G401 (cell line): ENCODE measurements at regions not wholly inside any gene's neighbourhood (a gene's known extent, or its start where the extent isn't known, plus 50 kb on each side); places are given as distances from the start of the nearest gene placed in this dataset.
"Not testable (repeated sequence)": the region's sequence is repeated elsewhere in the genome, so short reads cannot be mapped to it uniquely, and the experiment has no call there.

Source experiments
- DNase-seq: peaks from one replicate; pipeline ENCODE4 v3.0.0-alpha.2; 2015; ENCODE audit warnings: low spot score
- in situ Hi-C: cut with HindIII; loops from 2 replicates; pipeline ENCODE4 v1.10.0; 2016; ENCODE audit warnings: low sequenced_read_pairs, mixed read lengths

DNA sequence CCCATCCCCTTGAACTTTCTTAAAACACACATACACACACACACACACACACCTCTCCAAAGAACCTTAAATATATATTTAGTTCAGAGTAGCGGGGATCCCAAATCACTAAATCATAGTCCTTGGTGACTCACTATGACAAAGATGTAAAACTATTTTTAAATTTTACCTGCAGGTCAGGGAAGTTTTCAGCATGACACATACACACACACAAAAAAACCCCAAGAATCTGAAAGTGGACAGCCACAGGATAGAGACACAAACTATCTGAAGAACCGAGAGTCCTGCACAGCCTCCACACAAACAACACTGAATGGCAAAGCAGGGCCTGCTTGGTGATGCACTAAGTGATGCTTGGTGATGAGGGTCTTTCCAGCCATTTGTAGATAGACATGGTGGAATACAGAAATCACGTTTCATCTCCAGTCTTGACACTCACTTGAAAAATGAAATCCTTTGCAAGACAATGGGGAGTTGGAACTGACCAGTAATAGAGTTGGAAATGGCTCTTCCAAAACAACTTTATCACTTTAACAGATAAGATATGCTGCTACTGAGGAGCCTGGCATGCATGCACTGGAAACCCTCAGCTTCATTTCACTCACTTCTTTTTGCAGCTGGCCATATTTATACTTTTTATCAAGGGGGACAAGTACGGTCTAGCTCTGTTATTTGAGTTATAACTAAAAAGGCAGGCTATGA is 307.3 kb downstream of the RAPGEF2 start:
- no peak for DNase-seq
- in situ Hi-C loops, result no loop called here

DNA sequence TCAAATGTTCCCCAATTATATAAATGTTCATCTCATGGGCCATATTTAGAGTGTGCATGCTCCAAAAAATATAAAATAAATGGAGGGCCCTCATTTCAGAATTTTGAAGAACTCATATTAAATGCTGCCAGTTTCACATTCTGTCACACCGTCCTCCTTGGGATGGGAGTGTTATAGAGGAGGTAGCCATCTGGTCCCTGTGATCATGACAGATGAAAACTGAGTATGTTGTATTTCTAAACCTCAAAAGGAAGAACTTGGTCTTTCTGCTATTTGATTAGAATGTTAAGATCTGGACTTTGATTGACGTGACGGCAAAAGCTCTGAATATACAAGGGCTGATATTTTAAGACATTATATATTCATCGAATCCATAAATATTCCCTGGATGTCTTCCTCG is 308.0 kb downstream of the RAPGEF2 start:
- in situ Hi-C loops, result no loop called here
- DNase-seq, result no peak

DNA sequence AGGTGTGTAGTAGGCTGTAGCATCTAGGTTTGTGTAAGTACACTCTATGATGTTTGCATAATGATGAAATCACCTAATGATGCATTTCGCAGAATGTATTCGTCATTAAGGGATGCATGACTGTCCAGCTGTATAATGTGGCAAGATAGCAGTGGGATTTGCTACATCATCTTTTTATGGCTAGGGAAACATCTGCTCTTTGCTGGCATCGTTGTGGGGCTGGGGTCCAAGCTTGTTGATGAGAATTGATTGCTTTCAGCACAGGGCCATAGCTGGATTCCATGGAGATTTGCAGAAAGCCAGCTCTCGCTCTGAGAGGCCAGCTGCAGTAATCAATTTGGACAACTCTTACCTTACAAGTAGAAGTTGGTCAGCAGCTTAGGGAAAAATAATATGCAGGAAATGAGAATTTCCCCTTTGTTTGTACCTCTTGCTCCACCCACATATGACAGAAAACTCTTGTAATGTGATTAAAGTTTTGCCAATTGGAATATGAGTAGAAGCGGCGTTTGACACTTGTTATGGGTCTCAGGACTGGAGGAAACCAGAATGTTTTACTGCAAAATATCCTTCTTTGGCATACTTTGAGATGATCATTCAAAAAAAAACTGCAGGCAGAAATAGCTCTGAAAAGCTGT is 310.5 kb downstream of the RAPGEF2 start:
- DNase-seq, result no peak
- in situ Hi-C loops, result no loop called here

DNA sequence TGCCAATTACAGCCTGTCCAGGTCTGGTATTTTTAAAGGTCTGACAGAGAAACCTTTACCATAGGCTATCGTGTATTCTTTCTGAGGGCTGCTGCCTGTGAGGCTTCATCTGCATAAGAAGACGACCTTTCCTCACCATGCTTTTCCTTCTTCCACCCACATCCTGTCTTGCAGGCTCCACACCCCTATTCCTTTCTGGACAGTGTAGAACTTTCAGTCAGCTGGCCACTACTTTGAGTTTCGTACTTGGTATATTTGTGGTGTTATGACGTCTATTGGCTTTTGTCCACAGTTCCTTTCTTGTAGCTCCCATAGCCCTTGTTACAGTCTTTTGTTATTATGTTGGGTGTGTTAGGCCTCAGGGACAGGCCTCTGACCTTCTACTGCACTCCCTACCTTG is 311.4 kb downstream of the RAPGEF2 start:
- in situ Hi-C loops, result no loop called here
- no peak for DNase-seq

DNA sequence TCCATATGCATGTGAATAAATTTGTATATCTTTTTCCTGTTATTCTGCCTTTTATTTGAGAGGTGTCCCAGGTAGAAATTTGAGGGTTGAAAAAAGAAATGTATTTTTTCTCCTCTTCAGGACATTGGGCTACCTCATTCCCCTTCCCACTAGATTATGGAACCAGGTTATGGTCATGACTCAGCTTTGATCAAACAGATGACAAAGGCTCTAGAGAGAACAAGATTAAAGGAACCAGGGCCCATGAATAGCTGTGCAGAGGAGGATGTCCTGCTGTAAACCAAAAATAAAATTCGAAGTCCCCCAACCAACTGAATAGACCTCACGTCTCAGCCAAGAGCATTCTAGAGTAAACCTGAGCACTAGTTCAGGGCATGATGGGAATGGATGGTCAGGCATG is 313.2 kb downstream of the RAPGEF2 start:
- in situ Hi-C loops, result no loop called here
- no peak for DNase-seq

DNA sequence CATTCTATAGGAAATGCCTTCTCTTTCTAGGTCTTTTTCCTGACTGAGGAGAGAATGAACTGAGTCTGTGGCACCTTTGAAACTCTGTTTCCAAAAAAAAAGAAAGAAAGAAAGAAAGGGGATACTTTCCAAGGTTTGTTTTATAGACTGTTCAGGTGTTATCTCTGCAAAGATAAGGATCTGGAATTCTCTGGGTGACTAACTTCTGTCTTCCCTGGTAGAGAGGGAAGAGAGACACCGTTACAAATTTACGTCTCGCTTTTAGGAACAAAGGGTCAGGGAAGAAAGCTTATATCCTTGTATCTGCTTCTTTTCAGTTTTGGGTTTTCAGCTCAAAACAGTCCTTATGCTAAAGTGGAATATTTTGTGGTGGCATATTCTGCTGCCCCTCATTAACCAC is 314.1 kb downstream of the RAPGEF2 start:
- no peak for DNase-seq
- in situ Hi-C loops, result no loop called here

DNA sequence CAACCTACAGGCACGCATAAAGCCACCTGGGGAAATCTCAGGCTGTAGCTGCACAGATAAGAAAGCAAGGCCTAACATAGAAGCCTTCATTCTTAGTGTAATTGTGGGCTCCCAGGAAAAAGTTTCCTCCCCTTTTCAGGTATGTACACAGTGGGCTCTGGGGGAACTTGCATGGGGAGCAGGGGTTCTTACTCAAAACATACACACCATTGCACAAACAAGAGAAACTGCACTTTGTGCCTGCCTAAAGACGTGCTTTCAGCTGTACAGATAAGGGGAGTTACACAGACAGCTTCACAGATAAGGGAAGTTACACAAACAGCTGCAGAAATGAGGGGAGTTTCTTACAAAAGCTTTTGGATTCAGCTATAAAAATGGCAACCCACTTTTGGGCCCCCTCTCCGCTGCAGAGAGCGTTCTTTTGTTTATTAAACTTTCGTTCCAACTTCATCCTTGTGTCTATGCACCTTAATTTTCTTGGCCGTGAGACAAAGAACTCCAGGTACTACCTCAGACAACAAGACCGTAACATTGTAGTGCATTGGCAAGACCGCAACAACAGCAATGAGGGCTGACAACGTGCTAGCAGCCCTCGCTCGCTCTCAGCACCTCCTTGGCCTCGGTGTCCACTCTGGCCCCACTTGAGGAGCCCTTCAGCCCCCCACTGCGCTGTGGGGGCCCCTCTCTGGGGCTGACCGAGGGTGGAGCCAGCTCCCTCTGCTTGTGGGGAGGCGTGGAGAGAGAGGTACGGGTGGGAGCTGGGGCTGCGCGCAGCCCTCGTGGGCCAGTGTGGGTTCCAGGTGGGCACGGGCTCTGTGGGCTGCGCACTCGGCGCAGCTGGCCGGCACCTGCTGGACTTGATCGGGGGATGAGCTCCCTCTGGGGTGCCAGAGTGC is 317.5 kb downstream of the RAPGEF2 start:
- DNase-seq, result no peak
- in situ Hi-C loops, result no loop called here

DNA sequence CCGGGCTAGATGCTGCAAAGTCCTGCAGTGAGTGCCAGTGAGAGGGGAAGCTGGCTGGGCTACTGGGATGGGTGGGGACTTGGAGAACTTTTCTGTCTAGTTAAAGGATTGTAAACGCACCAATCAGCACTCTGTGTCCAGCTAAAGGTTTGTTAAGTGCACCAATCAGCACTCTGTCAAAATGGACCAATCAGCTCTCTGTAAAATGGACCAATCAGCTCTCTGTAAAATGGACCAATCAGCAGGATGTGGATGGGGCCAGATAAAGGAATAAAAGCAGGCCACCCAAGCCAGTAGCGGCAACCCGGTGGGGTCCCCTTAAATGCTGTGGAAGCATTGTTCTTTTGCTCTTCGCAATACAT is 318.2 kb downstream of the RAPGEF2 start:
- DNase-seq, in situ Hi-C loops: not testable (repeated sequence)

DNA sequence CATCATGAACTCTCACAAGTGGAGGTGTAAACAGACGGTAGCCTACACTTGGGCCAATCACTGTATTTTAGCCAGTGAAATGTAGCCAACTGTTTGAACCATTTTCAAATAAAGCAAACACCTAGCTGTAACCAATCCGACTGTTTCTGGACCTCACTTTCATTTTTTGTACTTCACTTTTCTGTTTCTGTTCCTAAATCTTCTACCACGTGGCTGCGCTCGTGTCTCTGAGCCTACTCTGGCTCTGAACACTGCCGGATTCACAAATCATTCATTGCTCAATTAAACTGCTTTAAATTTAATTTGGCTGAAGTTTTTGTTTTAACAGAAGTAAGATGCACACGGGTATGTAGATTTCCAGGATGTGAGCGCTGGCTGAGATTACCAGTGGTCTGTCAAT is 319.1 kb downstream of the RAPGEF2 start:
- in situ Hi-C loops, result no loop called here
- DNase-seq, result no peak

DNA sequence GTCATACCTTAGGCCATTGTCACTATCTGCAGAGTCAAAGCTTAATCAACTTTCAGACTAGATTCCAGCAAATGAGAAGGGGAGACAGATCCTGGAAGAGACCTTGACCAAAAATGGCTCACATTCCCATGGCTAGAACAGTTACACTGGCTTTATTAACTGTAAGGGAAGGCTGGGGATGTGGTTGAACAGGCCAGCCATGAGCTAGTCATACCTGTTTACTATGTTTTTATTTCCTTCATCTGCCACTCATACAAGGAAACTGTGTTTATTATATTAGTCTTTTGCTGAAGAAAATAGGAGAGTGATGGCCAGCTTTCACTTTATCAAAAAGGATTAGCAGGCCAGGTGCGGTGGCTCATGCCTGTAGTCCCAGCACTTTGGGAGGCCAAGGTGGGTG is 319.7 kb downstream of the RAPGEF2 start:
- no peak for DNase-seq
- in situ Hi-C loops, result no loop called here

DNA sequence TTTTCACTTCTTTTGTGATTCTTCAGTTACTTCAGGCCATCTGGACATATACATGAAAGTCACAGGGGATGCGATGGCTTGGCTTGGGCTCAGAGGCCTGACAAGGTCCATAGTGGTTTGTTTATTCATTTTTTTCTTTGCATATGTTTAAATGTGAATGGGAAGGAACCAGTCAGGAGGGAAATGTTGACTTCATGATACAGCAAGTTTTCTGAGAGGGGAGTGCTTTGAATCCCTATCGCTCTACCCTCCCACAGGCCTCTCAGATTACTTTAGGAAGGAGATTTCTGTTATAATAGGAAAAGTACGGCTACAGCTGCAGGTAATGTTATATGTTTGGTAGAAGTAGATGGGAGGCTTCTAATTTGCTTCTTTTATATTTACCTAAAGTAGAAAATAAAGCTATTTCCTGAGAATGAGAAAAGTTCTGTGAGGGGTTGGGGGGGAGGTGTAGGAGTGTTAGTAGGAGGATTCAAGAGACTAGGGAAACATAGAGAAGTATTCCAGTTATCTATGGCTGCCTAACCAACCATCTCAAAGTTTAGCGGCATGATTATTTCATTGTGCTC is 322.9 kb downstream of the RAPGEF2 start:
- in situ Hi-C loops, result no loop called here
- DNase-seq, result no peak

DNA sequence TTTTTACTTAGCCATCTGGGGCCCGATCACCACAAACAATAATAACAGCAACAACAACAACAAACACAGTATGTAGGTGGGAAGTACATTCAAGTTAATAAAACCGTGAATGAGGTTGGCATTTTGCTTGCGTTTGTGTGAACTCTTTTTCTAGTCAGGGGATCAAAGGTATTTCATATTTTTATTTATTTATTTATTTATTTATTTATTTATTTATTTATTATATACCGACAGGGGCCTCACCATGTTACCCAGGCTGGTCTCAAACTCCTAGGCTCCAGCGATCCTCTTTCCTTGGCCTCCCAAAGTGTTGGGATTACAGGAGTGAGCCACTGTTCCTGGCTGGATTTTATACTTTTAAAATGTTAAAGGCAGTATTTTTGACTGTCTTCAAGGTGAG is 325.4 kb downstream of the RAPGEF2 start:
- in situ Hi-C loops, result no loop called here
- no peak for DNase-seq

DNA sequence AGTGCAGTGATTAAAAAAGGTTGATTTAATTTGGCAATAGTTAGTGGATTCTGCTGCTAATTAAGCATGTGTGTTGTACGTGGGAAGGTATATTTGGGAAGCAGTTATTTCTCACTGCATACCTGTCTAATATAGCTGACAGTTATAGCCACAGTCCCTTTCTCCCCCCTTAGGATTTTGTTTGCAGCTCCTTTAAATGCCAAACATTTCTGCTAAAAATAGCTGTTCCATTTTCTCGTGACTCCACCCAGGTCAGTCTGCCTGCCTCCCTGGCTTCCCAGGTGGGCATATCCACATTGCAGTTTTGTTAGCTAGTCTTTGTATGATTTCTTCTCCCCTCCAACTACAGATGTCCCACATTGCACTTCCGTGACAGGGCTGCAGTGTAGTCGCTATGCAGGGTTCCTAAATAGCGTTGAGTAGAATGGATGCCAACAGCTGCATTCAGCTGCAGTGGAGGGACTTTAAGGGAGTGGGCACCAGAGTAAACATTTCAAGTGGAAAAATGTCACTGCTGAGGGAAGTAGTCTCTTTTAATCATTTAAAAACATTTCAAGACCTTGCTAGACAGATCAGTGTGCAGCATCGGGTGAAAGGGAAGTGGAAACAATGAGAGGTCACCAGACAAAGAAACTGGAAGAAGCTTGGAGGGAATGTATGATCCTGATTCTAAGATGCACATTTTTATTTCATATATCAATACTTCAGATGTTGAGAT is 326.3 kb downstream of the RAPGEF2 start:
- in situ Hi-C loops, result no loop called here
- peak; percentile 25 for DNase-seq

DNA sequence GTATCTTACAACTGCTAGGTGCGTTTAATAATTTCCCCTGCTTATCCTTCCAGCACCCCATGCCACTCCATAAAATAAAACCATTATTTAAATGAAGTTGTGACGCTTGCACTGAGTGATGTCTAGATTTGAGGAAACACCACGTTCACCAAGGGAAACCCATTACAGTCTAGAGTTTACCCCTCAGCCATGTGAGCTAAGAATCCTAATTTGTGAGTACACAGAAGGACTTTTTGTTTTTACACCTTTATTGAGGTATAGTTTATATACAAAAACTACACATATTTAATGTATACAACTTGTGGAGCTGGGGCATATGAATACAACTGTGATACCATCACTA is 326.8 kb downstream of the RAPGEF2 start:
- no peak for DNase-seq
- in situ Hi-C loops, result no loop called here

DNA sequence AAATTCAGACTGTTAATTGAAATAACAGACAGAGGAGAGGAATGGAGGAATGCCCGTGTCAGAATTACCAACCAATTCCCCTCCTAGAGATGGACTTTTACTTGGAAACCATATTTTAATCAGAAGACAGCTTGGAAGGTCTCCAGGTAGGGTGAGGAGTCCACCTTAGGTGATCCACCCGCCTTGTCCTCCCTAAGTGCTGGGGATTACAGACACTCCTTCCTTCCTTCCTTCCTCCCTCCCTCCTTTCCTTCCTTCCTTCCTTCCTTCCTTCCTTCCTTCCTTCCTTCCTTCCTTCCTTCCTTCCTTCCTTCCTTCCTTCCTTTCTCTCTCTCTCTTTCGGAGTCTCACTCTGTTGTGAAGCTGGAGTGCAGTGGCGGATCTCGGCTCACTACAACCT is 328.0 kb downstream of the RAPGEF2 start:
- in situ Hi-C loops, result no loop called here

DNA sequence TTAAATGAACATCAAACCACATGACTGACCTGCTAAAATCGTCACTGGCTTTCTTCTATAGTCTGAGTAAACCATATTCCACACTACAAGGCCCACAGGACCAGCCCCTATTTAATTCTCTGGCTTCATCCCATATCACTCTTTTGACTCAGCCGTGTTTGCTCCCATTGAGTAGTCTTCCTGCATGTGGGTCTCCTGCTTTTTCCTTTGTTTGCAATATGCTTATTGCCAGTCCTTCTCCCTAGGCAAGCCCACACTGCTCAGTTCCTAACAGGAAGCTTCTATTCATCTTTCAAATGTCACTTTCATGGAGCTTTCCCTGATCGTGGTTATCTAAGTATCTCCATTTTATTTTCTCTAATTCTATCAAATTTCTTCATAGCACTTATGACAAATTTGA is 329.6 kb downstream of the RAPGEF2 start:
- in situ Hi-C loops, result no loop called here
- no peak for DNase-seq

More for the DNA sequence above, 328.0 kb downstream of the RAPGEF2 start:
- no peak for DNase-seq

DNA sequence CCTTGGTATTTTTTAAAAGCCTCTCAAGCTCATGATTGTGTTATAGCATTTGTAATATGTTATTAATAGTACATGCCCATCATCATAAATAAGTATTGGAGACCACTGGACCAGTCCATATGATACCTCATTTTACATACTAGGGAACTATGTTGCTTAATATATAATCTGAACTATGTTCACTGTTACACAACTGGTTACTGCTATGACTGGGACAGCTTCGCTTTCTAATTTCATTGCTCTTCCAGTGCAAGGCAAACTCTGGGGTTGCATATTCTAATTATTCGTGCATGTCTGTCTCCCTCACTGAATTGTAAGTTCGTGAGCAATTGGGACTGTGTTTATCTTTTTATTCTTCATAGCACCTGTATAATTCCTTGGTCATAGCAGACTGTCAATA is 330.5 kb downstream of the RAPGEF2 start:
- DNase-seq, result no peak
- in situ Hi-C loops, result no loop called here

DNA sequence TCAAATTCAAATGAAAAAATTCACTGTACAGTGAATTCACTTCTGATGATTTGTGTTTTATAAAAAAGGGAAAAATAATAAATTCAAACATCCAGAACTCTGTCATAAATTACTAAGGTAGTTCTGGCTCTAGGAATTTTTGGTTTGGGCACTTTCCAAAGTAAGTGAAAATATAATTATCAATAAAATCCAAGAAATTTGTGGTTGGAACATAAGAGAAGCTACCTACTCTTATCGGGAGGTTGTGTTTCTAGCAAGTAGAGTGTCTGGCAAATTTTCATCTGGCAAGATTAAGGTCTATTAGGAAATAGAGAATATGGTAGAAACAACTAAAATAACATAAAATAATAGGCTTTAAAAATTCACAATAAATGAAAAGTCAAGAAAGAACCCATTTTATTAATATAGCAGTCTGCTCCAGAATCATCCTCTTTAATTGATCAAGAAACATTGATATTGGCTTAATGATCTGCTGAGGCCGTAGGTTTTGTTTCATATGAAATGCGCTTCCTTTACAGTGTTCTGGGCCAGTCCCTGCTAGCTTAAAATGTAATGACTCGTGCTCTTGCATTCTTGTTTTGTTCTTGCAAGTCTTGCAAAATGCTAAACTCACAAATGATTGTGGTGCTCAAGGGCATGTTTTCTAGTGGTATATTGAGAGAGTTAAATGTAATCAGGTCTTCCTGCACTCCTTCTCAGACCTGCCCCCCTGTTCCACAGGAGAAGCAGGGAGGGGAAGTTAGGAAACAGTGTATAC is 331.4 kb downstream of the RAPGEF2 start:
- DNase-seq, result no peak
- in situ Hi-C loops, result no loop called here

DNA sequence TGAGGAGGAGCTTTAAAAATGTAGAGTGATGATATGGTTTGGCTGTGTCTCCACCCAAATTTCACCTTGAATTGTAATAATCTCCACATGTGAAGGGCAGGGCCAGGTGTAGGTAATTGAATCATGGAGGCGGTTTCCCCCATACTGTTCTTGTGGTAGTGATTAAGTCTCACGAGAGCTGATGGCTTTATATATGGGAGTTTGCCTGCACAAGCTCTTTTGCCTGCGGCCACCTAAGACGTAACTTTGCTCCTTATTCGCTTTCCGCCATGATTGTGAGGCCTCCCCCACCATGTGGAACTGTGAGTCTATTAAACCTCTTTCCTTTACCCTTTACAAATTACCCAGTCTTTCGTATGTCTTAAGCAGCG is 332.0 kb downstream of the RAPGEF2 start:
- DNase-seq, result no peak
- in situ Hi-C loops, result no loop called here
